GM19193 (cell line): ENCODE measurements at regions not wholly inside any gene's neighbourhood (a gene's known extent, or its start where the extent isn't known, plus 50 kb on each side); places are given as distances from the start of the nearest gene placed in this dataset.

Experiments used
- POLR2A ChIP-seq: IDR thresholded peaks from 4 replicates; pipeline ENCODE4 v1.6.1; 2011; ENCODE audit not compliant: insufficient read depth, insufficient read length; ENCODE audit errors: extremely low read depth

DNA sequence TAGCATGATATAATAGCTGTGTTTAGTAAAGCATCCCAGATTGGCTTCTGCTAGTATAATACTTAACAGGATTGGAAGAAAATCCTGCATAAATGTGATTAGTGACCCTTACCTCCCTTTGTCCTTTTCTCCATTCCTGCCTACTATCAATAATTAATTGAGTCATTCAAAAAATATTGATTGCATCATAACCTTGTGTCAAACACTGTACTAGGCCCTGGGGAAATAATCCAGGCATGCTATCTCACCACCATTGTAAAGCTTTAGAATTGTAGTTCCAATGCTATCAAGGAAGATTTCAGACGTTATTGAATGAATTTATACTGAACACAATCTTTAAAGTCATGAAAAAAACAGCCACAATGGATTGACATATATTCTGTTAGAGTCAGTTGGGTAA, 378.6 kb upstream of the DDHD1 start:
- no peak for TF ChIP-seq POLR2A

DNA sequence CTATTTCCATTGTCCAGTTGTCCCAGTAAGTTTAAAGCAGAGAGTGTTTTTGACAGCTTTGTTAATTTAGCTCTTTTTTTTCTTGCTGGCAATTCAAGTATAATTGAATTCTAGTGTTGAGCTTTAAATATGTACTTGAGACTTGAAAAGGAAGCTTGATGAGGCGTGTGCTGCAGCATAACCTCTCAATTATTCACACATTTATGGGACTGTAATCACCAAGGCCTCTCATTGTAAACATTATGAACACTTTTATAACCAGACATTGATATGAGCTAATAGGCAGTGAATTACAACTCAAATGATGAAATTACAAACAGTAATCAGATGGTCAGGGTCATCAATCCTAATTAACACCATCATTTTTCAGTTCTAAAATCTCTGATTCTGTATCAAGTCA, 378.0 kb upstream of the DDHD1 start:
- TF ChIP-seq POLR2A = no peak

DNA sequence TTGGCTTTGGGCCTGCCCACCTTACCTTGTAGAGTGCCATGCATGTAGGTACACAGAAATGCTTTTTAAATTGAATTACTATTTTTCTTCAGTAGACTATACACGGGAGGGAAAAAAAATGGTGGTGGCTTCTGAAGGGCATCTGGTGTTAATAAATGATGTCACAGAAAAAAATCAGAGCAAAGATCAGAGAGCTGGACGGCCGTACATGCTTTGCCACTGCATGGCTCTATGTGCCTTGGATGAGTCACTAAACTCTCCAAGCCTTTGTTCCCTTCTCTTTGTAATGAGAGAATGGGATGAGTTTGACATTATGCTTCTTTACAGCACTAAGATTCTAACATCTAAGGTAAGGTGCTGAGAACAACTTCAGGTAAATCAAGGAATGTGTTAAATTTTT, 376.4 kb upstream of the DDHD1 start:
- TF ChIP-seq POLR2A = no peak

DNA sequence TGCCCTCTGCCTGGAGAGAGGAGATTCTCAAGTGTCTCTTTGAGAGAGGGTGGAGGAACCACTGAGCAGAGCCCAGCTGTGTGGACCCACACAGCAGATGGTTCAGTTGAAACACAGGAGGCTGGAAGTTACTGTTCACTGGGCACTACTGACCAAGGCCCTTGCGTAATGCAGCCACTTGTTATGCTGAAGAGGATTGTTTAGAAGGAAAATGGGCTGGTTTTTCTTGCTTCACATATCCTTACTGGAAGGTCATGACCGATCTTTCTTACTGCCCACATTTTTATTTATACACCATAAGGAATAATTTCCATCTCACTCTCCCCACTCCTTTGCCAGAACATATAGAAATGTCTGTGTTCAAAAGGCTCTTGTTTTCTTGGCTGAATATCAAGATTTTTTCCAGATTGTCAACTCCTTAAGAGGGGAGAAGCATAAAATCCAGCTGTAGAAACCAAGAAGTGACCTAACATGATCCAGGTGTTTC, 375.1 kb upstream of the DDHD1 start:
- TF ChIP-seq POLR2A = no peak

DNA sequence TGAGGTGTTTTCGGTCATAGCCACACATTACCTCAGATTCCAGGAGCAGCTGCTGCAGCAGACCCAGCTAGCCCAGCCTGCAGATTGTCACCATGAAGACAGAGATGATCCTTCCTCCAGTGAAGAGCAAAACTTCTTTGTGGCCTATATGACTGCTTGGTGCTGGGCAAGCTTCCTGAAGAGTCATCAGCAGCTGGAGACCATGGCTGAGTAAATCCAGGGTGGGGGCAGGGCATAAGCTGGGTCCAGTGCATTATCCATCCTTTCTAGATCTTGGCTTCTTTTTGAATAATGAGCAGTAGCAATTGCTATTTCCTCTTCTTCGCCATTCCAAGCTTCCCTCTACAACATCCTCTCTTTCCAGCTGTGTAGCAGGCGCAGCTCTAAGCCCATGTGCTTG, 373.1 kb upstream of the DDHD1 start:
- no peak for TF ChIP-seq POLR2A

DNA sequence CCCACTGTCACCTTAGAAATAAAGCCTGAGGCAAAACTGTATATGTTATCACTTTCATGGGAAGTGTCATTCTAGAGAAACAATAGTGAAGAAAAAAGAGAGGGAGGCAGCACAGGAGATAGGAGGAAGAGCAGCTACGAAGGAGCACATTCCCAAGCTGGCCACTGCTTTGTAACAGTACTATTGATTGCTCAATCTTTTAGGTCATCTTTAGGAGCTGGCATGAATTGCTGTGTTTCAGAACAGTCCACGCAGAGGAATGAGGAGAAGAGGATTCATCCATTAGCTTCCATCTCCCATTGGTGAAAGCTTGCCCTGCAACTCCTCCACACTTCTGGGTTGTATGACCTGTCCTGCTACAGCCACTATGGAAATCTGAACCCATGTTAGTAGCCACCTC, 372.5 kb upstream of the DDHD1 start:
- no peak for TF ChIP-seq POLR2A

DNA sequence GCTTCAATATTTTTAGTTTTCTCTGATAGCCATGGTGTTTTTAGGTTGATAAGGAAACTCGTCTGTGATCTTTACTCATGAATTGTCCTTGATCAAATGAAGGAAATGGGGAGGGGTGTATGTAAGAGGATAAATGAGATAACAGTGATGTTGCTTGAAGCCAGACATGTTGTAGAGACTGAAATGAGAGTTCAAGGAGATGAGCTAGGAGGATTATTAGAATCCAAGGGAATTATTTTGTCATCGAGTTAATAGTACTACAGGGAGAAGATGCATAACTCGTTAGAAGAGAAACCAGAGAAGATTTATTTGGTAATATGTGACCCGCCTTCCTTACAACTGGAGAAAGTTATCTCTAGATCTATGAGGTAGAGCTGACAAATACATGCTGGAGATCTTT, 371.3 kb upstream of the DDHD1 start:
- TF ChIP-seq POLR2A = no peak

DNA sequence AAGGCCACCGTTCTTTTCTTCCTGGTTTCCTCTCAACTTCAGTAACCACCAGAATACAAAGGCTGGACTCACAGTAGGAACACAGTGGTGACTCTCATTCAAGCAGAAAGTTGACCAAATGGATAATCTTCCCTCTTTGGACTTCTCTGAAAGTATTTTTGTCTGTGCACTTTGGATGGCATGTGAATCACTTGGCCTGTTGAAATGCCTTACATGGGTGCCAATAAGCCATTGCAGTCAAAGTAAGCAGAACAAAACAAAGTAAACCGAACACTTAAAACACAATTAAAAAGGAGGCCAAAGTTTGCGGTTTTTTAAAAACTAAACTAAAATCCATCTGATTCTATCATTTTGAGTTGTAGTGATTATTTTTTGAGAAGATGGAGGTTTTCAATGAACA, 370.1 kb upstream of the DDHD1 start:
- TF ChIP-seq POLR2A = no peak

DNA sequence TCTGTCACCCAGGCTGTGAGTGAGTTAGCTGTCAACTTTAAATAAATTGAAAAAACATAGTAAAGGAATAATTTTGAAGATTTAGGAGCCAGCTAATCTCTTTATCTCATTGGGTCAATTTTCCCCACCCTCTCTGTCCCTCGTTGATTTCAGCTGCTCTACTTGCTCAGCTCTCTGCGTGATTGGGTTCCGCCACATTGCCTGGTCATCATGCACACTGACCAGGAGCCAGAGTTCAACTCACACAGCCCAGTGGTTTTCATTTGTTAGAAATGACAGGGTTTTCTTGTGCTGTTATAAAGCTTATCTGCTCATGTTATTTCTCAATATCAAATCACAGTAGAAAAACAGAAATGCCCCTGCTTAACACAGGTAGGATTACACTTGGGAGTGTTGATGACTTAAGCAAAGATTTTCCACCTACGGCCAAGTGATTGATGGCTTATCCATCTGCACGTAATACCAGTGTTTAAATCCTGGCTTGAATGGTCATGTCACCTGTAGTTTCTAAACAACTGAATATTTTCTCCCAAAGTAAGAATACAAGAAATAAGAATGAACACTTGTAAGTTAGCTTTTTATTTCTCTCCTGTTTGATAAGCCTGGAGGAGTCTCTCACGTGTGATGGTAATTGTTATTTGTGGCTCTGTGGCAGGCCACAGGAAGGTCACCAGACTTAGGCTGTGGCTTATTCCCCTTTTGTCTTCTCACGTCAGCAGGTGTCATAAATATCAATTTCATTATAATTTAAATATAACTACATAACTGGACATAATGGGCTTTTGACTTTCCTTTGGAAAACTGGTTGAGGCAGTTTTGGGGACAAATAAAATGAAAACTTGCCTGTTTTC, 367.2 kb upstream of the DDHD1 start:
- no peak for TF ChIP-seq POLR2A

DNA sequence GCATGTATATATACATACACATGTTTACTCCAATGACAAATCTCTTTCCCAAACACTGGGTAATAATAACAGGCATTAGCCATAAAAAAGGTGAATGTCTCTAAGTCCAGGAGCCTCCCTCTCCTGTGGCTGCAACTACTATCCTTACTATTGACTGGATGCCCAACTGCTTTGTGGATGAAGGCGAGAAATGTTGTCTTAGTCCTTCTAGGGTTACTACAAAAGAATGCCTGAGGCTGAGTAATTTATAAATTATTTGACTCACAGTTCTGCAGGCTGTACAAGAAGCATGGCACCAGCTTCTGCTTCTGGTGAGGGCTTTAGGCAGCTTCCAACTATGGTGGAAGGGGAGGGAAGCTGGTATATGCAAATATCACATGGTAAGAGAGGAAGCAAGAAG, 366.0 kb upstream of the DDHD1 start:
- no peak for TF ChIP-seq POLR2A

DNA sequence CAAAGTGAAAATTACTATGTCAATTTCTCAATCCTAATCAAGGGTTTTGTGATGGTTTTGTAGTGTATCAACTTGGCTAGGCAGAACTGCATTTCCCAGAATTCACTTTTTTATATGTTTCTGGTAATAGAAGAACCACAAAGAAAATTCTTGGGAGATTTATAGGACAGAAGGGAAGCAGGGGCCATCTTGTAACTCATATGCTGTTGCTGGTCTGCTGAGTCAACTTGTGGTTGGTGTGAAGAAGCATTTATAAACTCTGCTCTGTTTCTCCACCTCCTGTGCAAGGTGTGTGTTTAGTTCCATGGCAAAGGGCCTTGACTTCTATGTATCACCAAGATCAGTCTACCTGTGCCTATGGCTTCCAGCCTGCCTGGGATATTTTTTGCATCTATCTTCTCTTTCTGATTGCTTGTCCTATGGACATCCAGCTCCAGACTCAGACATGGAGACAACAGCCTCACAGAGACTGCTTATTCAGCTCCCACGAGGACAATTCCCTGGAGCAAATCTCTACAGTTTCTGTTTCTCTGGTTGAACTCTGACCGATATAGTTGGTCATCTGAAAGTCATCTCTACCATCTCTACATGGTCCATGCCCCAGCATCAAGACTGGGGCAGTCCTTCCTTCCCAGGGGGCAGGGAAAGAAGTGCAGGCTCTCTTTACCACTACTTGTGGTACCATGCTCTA, 364.3 kb upstream of the DDHD1 start:
- TF ChIP-seq POLR2A = no peak

DNA sequence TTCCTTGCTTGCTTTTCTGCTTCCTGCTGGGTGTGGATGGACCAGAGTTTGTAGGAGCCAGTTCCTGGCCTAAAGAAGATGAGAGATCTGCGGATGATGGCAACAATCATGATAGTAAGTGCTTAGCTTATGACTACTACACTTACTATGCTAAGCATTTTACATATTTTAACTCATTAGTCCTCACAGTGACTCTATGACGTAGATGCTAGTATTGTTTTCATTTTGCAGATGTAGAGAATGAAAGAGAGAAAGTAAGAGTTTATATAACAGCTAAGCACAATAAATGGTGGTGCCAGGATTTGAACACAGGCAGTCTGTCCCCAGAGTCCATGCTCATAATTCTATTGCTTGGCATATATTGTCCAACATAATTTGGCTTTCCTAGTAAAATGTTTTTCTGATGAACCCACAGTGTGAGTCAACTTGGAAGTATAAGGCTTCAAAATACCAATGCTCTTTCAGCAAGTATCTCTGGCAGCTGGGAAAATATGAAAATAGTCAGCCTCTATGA, 363.2 kb upstream of the DDHD1 start:
- TF ChIP-seq POLR2A = no peak

DNA sequence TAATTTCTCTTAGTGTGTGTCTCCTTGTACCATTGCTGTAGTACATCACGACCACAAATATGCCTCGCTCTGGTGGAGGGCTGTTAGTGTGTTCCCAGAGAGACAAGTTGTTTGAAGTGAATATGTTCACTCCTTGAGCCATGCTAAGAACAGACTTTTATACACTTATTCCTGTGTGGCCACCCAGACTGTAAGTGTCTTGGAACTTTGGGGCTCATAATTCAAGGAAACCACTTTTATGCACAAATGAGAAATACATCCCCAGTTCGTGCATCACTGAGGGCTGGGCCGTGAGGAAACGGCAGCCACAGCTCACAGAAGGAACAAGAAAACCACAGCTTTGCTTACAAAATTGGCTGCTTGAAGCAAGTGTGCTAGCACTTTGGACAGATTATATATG, 362.2 kb upstream of the DDHD1 start:
- TF ChIP-seq POLR2A = no peak

DNA sequence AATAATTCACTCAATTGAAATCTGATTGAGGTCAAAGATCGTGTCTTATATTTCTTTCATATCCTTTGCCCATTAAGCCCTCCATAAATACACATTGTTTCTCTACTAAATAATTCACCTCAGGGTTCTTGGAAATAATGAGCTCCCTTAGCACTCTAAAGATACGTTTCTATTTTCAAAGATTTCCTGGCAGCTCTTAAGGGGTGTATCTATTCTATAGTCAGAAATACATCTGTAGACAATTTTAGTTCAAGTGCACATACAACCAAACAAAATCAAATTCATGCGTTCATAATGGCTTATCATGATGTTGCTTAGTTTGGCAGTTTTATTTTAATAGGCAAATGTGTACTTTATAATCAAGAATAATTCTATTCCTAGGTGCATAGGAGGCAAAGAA, 361.1 kb upstream of the DDHD1 start:
- no peak for TF ChIP-seq POLR2A

DNA sequence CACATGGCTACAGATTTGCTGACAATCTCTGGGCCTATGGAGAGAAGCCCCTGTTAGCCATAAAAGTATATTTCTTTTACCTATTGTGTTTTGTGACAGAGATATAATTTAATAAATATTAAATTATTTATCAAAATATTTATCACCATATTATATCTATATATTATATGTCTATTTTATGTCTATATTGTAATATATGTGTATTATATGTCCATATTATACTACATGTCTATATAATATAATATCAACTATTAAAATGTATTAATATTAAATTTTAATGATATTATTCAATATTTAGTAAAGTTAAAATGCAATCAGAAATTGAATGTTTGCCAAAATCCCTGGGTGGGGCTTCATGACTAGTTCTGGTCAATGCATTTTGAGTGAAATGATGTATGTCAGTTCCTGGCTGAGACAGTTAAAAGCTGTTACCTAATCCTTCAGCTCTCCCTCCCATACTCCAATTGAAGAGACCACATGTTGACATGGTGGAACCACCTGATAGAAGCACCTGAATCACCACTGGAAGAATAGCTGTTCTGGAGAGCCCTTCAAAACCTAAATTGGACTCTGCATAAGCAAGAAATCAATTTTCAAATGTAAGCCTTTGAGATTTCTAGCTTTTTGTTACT, 357.3 kb upstream of the DDHD1 start:
- no peak for TF ChIP-seq POLR2A

DNA sequence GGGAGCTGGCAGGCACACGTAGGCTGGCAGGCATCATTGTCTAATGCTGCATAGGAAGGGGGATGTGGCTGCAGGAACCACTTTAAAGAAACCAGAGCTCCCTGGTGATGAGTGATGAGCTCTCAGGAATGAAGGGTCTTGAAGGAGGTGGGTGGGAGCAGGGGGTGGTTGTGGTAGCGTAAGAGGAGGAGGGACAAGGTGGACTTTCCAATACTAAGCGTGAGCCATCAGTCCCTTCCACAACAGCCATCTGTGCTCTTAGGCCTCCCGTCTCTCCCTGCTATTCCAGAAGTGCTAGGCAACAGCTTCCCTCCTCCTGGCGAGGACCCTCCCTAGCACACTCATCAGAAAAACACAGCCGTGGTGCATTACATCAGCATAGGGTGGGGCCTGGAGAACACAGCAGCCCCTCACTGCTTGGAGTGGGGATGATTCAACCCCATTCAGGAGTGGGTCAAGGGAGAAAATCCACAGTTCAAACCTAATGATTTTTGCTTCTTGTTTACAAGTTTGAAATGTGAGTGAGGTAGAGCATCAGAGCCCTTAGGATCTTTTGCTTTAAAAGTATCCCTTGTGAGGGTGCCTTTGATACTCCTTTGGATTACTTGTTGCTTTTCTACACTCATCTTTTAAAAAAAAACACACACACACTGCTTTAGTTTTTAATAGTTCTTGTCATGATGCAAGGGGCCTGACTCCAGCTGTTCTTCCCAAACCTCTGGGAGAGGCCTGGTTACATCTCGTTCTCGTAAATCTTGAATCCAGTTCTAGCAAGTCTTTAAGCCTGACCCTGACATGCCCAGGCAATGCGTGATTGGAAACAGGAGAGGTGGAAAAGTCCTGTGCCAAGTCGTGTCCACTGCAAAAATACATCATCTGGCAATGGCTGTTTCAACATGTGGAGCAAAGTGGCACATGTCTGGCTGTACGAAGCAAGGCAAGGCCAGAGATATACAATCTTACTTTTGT, 356.4 kb upstream of the DDHD1 start:
- TF ChIP-seq POLR2A = no peak
